ENCODE measurements at regions not wholly inside any gene's neighbourhood (a gene's known extent, or its start where the extent isn't known, plus 50 kb on each side); places are given as distances from the start of the nearest gene placed in this dataset.

GRCh38 chr2:234630801-234631261 is 133.9 kb upstream of the ARL4C start:
- peaks cover 3% of the 10 kb centered on the region for H3K36me3 Mint-ChIP-seq (ENCODE audit: unreplicated experiment)
- no peak for DNase-seq

DNA sequence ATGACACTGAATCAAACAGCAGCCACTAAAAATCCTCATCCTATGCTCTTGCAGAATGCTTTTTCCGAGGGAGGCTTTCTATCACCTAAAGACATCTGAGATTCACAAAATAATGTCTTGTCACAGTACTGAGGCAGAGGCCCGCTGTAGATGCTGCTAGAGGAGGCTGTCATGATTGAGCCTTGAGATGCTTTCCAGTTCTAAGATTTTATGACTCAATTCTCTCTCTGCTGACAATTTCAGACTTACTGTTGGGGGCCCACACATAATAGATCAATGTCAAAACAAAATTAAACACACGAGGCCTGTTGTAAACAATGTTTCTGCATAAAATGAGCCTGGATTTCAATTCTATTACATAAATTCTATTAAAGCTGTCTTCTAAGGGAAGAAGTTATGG is 132.7 kb upstream of the ARL4C start:
- Mint-ChIP-seq H3K27ac (ENCODE audit: unreplicated experiment) (no peak overlapping the region), H3K4me1 (ENCODE audit: low read depth, unreplicated experiment) (no peaks in the 10 kb centered on the region), H3K9me3 (ENCODE audit: unreplicated experiment) (peaks cover 3% of the 10 kb centered on the region), H3K4me3 (ENCODE audit: unreplicated experiment) (no peak overlapping the region), H3K36me3 (ENCODE audit: unreplicated experiment) (no peaks in the 10 kb centered on the region), H3K27me3 (ENCODE audit: unreplicated experiment) (peaks cover 2% of the 10 kb centered on the region)
- DNase-seq = no peak
- TF ChIP-seq CTCF (IDR thresholded peaks at IDR 0.05; ENCODE audit: partially characterized antibody, unreplicated experiment) = no peak

More at GRCh38 chr2:234630801-234631261, 133.9 kb upstream of the ARL4C start:
- Mint-ChIP-seq H3K27ac (ENCODE audit: unreplicated experiment) (no peak overlapping the region), H3K9me3 (ENCODE audit: unreplicated experiment) (peaks cover 3% of the 10 kb centered on the region), H3K4me3 (ENCODE audit: unreplicated experiment) (no peak overlapping the region), H3K4me1 (ENCODE audit: low read depth, unreplicated experiment) (no peaks in the 10 kb centered on the region), H3K27me3 (ENCODE audit: unreplicated experiment) (peaks cover 2% of the 10 kb centered on the region)
- TF ChIP-seq CTCF (IDR thresholded peaks at IDR 0.05; ENCODE audit: partially characterized antibody, unreplicated experiment) = no peak

DNA sequence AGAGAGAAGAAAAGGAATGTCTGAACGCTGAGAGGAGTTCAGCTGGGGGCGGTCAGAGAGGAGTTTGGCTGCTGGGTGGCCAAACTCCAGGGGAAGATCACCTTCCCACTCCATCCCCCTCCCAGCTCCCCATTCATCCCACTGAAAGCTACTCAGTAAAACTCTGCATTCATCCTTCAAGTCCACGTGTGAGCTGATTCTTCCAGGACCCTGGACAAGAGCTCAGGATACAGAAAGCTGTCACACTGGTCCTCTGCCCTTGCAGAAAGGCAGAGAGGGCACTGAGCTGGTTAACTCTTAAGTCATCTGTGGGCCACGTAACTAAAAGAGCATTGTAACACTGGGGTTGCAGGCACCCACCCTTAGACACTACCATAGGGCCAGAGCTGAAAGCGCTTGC is 132.1 kb upstream of the ARL4C start:
- TF ChIP-seq CTCF (IDR thresholded peaks at IDR 0.05; ENCODE audit: partially characterized antibody, unreplicated experiment) = no peak
- peaks cover 3% of the 10 kb centered on the region for H3K9me3 Mint-ChIP-seq (ENCODE audit: unreplicated experiment)
- DNase-seq = no peak
- no peaks in the 10 kb centered on the region for H3K36me3 Mint-ChIP-seq (ENCODE audit: unreplicated experiment)
- no peaks in the 10 kb centered on the region for H3K27me3 Mint-ChIP-seq (ENCODE audit: unreplicated experiment)
- H3K4me1 Mint-ChIP-seq (ENCODE audit: low read depth, unreplicated experiment) = no peaks in the 10 kb centered on the region
- no peak overlapping the region for H3K27ac Mint-ChIP-seq (ENCODE audit: unreplicated experiment)
- H3K4me3 Mint-ChIP-seq (ENCODE audit: unreplicated experiment) = no peak overlapping the region

- no peak for TF ChIP-seq CTCF (IDR thresholded peaks at IDR 0.05; ENCODE audit: partially characterized antibody, unreplicated experiment)
- Mint-ChIP-seq H3K27me3 (ENCODE audit: unreplicated experiment) (no peaks in the 10 kb centered on the region), H3K9me3 (ENCODE audit: unreplicated experiment) (peaks cover 2% of the 10 kb centered on the region), H3K27ac (ENCODE audit: unreplicated experiment) (no peak overlapping the region), H3K36me3 (ENCODE audit: unreplicated experiment) (no peaks in the 10 kb centered on the region), H3K4me1 (ENCODE audit: low read depth, unreplicated experiment) (no peaks in the 10 kb centered on the region), H3K4me3 (ENCODE audit: unreplicated experiment) (no peak overlapping the region)
- no peak for DNase-seq
Observed at GRCh38 chr2:234627308-234627707, 130.4 kb upstream of the ARL4C start.

- TF ChIP-seq CTCF (IDR thresholded peaks at IDR 0.05; ENCODE audit: partially characterized antibody, unreplicated experiment) = no peak
- Mint-ChIP-seq H3K4me3 (ENCODE audit: unreplicated experiment) (no peak overlapping the region), H3K4me1 (ENCODE audit: low read depth, unreplicated experiment) (no peaks in the 10 kb centered on the region), H3K36me3 (ENCODE audit: unreplicated experiment) (no peaks in the 10 kb centered on the region), H3K27me3 (ENCODE audit: unreplicated experiment) (no peaks in the 10 kb centered on the region), H3K9me3 (ENCODE audit: unreplicated experiment) (peaks cover 2% of the 10 kb centered on the region), H3K27ac (ENCODE audit: unreplicated experiment) (no peak overlapping the region)
- no peak for DNase-seq
Observed at GRCh38 chr2:234626566-234627130, 129.8 kb upstream of the ARL4C start.

Data from glutamatergic neuron (in vitro differentiated cells).